BLaER1 treated with 17β-estradiol and CSF1 and Interleukin-3, amounts not matched to agents 10 nM and 100 nM (cell line): ENCODE measurements at regions not wholly inside any gene's neighbourhood (a gene's known extent, or its start where the extent isn't known, plus 50 kb on each side); places are given as distances from the start of the nearest gene placed in this dataset.
A peak's percentile ranks its signal among the peaks of the same experiment; 100 is the strongest.
"Not testable (repeated sequence)": the region's sequence is repeated elsewhere in the genome, so short reads cannot be mapped to it uniquely, and the experiment has no call there.

Source experiments
- H3K27ac ChIP-seq, 11 experiments: shearing (Covaris generic); formaldehyde crosslinking; 2 replicates each; pipeline ENCODE4 v1.8.1; 2022
- H3K27me3 ChIP-seq, 11 experiments: shearing (Covaris generic); formaldehyde crosslinking; 2 replicates each; pipeline ENCODE4 v1.8.1; 2022
- H3K36me3 ChIP-seq, 11 experiments: shearing (Covaris generic); formaldehyde crosslinking; 2 replicates each; pipeline ENCODE4 v1.8.1; 2022
- H3K4me1 ChIP-seq, 10 experiments: shearing (Covaris generic); formaldehyde crosslinking; 2 replicates each; pipeline ENCODE4 v1.8.1; 2022
- H3K4me2 ChIP-seq, 11 experiments: shearing (Covaris generic); formaldehyde crosslinking; 2 replicates each; pipeline ENCODE4 v1.8.1; 2022
- H3K4me3 ChIP-seq, 10 experiments: shearing (Covaris generic); formaldehyde crosslinking; 2 replicates each; pipeline ENCODE4 v1.8.1; 2022
- H3K9ac ChIP-seq, 11 experiments: shearing (Covaris generic); formaldehyde crosslinking; 2 replicates each; pipeline ENCODE4 v1.8.1; 2022
- H3K9me3 ChIP-seq, 11 experiments: shearing (Covaris generic); formaldehyde crosslinking; replicated peaks in 1 of 11; 2 replicates each; pipeline ENCODE4 v1.8.1; 2022
- H4K20me1 ChIP-seq, 11 experiments: shearing (Covaris generic); formaldehyde crosslinking; 2 replicates each; pipeline ENCODE4 v1.8.1; 2022
- Cebpa-rat ChIP-seq, 11 experiments: shearing (Covaris generic); IDR thresholded peaks; 2 replicates each; pipeline ENCODE4 v1.8.1; 2022

DNA sequence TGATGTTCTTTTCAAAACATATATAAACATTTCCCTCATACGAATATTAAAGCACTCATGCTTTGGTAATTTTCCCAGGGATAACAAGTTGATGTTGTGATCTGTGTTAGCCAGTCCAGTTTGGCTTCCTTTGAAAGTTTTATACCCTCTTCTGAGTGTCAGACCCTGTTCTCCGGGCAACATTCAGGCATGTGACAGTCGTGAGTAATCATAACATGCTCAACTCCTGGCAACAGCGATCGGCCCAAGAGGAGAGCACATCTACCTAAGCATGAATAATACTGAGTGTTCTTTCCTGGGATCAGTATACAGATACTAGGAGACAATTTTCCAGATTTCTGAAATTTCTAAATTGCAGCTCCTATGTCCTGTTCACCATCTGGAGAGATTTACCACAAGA, 1086.4 kb downstream of the CDH8 start:
- Histone ChIP-seq H3K27me3 (no peaks in the 10 kb centered on the region), H3K4me2 (no peak overlapping the region)

GRCh38 chr16:60945225-60945624, 1091.0 kb downstream of the CDH8 start:
- Histone ChIP-seq H4K20me1 (no peaks in the 10 kb centered on the region), H3K36me3 (no peaks in the 10 kb centered on the region), H3K9ac (no peak overlapping the region), H3K27me3 (no peaks in the 10 kb centered on the region), H3K4me3 (no peak overlapping the region), H3K27ac (no peak overlapping the region), H3K9me3 (no peaks in the 10 kb centered on the region), H3K4me1 (no peaks in the 10 kb centered on the region), H3K4me2 (no peak overlapping the region)
- no peak for TF ChIP-seq Cebpa-rat (IDR thresholded peaks at IDR 0.05)

More for the DNA sequence above, 1086.4 kb downstream of the CDH8 start:
- no peaks in the 10 kb centered on the region for H3K4me1 ChIP-seq
- H3K4me3 ChIP-seq = no peak overlapping the region
- TF ChIP-seq Cebpa-rat (IDR thresholded peaks at IDR 0.05) = no peak
- H3K9ac ChIP-seq = no peak overlapping the region
- H3K36me3 ChIP-seq = no peaks in the 10 kb centered on the region
- H4K20me1 ChIP-seq = no peaks in the 10 kb centered on the region
- no peak overlapping the region for H3K27ac ChIP-seq
- no peaks in the 10 kb centered on the region for H3K9me3 ChIP-seq

GRCh38 chr16:60936189-60936588, 1100.0 kb downstream of the CDH8 start:
- not testable (repeated sequence) for H3K36me3 ChIP-seq, H3K9ac ChIP-seq, H4K20me1 ChIP-seq, H3K9me3 ChIP-seq, H3K27me3 ChIP-seq, H3K27ac ChIP-seq, H3K4me3 ChIP-seq, H3K4me2 ChIP-seq, H3K4me1 ChIP-seq

- Histone ChIP-seq H3K27ac (no peak overlapping the region), H3K36me3 (no peaks in the 10 kb centered on the region), H3K4me3 (no peak overlapping the region), H3K4me2 (no peak overlapping the region), H3K9ac (no peak overlapping the region), H3K4me1 (no peaks in the 10 kb centered on the region), H3K9me3 (no peaks in the 10 kb centered on the region; a peak in 1 of 22 replicates), H3K27me3 (no peaks in the 10 kb centered on the region), H4K20me1 (no peaks in the 10 kb centered on the region)
- no peak for TF ChIP-seq Cebpa-rat (IDR thresholded peaks at IDR 0.05)
These were observed 1103.6 kb downstream of the CDH8 start for GRCh38 chr16:60932600-60932999.

DNA sequence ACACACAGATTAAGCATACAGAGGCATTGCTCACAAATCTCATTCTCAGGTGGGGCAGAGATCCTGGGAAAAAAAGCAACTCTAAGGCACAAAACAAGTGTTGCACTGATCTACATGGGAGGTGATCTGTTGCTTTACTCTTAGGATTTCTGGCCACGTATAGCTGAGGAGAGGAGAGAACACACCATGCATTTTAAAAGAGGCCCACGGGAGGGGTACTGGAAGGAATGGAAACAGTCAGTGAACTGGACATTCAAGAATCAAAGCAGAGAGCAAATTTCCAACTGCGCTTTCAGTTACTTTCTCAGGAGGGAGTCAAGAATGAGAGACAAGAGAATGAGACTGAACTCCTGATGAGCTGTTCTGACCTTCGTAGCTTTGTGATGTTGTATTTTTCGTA, 1105.9 kb downstream of the CDH8 start:
- Histone ChIP-seq H3K4me1 (no peaks in the 10 kb centered on the region), H3K9ac (no peak overlapping the region), H3K9me3 (no peaks in the 10 kb centered on the region), H4K20me1 (no peaks in the 10 kb centered on the region; a peak in 1 of 22 replicates), H3K4me3 (no peak overlapping the region), H3K4me2 (no peak overlapping the region), H3K27me3 (no peaks in the 10 kb centered on the region), H3K36me3 (no peaks in the 10 kb centered on the region), H3K27ac (no peak overlapping the region)
- TF ChIP-seq Cebpa-rat (IDR thresholded peaks at IDR 0.05) = no peak

DNA sequence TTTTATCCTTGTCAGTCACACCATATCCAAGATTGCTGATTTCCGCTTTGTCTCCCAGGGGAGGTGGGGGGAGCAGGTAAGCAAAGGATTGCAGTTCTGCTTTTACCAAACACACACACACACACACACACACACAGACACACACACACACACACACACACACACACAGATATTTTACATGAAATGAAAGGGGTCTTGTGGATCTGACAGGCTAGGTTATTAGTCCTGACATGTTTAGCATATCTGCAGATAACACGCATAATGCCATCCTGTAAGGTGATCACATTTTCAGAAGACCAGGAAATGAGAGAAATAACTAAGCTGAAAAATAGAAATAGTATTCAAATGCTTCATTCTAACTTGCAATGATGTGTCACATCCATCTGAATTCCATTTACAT, 1113.3 kb downstream of the CDH8 start:
- Histone ChIP-seq H3K4me1 (no peaks in the 10 kb centered on the region), H3K9ac (no peak overlapping the region), H3K27me3 (no peaks in the 10 kb centered on the region), H3K36me3 (no peaks in the 10 kb centered on the region), H3K4me2 (no peak overlapping the region), H3K9me3 (no peaks in the 10 kb centered on the region), H4K20me1 (no peaks in the 10 kb centered on the region; a peak in 1 of 22 replicates), H3K4me3 (no peak overlapping the region), H3K27ac (no peak overlapping the region)
- TF ChIP-seq Cebpa-rat (IDR thresholded peaks at IDR 0.05) = no peak

GRCh38 chr16:60914334-60914733, 1121.9 kb downstream of the CDH8 start:
- TF ChIP-seq Cebpa-rat (IDR thresholded peaks at IDR 0.05) = no peak
- Histone ChIP-seq H3K27ac (no peak overlapping the region), H3K4me2 (no peak overlapping the region), H3K4me3 (no peak overlapping the region), H3K36me3 (no peaks in the 10 kb centered on the region), H4K20me1 (no peaks in the 10 kb centered on the region), H3K27me3 (no peaks in the 10 kb centered on the region), H3K9me3 (no peaks in the 10 kb centered on the region), H3K9ac (no peak overlapping the region), H3K4me1 (no peaks in the 10 kb centered on the region)

GRCh38 chr16:60907645-60908044, 1128.6 kb downstream of the CDH8 start:
- Histone ChIP-seq H3K9ac (no peak overlapping the region), H3K4me1 (no peaks in the 10 kb centered on the region), H3K27ac (no peak overlapping the region), H3K4me2 (no peak overlapping the region), H3K36me3 (no peaks in the 10 kb centered on the region), H3K4me3 (no peak overlapping the region), H3K27me3 (no peaks in the 10 kb centered on the region), H4K20me1 (no peaks in the 10 kb centered on the region), H3K9me3 (no peaks in the 10 kb centered on the region)
- TF ChIP-seq Cebpa-rat (IDR thresholded peaks at IDR 0.05) = no peak

DNA sequence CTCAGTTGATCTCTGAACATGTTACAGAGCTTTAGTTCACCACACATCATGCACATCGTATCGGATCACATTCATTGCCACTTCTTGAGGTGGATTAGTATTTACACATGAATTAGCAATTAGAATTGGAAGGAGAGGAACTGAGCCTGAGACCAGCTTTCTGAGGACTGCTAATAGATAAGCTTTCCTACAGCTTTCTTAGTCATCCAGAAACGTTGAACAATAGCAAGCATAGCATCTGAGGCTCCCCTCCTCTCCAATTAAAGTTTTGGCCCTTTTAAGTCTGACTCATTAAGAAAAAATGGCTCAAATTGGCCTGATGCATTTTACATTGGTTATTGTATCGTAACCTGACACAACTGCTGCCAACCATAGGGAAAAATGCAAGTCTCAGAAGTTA, 1130.4 kb downstream of the CDH8 start:
- Histone ChIP-seq H4K20me1 (no peaks in the 10 kb centered on the region), H3K4me1 (no peaks in the 10 kb centered on the region), H3K27me3 (no peaks in the 10 kb centered on the region), H3K9me3 (no peaks in the 10 kb centered on the region), H3K4me3 (no peak overlapping the region), H3K27ac (no peak overlapping the region), H3K4me2 (no peak overlapping the region), H3K9ac (no peak overlapping the region), H3K36me3 (no peaks in the 10 kb centered on the region)
- TF ChIP-seq Cebpa-rat (IDR thresholded peaks at IDR 0.05) = no peak

DNA sequence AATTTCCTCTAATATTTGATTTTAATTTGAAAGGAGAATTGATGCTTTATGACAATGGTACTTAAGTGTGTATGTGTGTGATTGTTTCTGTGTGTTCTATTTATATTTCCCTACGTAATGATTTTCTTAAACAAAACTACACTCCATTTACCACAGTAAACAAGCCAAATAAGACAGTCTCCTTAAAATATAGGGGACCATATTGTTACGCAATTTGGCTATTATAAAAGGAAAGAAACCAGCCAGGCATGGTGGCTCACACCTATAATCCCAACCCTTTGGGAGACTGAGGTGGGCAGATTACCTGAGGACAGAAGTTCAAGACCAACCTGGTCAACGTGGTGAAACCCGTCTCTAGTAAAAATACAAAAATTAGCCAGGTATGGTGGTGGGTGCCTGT, 1134.1 kb downstream of the CDH8 start:
- Histone ChIP-seq H3K4me3 (no peak overlapping the region), H3K36me3 (no peaks in the 10 kb centered on the region), H3K27me3 (no peaks in the 10 kb centered on the region), H3K4me2 (no peak overlapping the region), H3K9ac (no peak overlapping the region), H4K20me1 (no peaks in the 10 kb centered on the region), H3K4me1 (no peaks in the 10 kb centered on the region), H3K9me3 (no peaks in the 10 kb centered on the region), H3K27ac (no peak overlapping the region)
- TF ChIP-seq Cebpa-rat (IDR thresholded peaks at IDR 0.05) = peak in 1 of 11 experiments; percentile 46; a peak in 2 of 22 replicates

GRCh38 chr16:60882816-60883215, 1153.4 kb downstream of the CDH8 start:
- no peak for TF ChIP-seq Cebpa-rat (IDR thresholded peaks at IDR 0.05)

More at GRCh38 chr16:60882816-60883215, 1153.4 kb downstream of the CDH8 start:
- Histone ChIP-seq H3K9me3 (no peaks in the 10 kb centered on the region), H3K9ac (no peak overlapping the region), H3K4me3 (no peak overlapping the region), H3K4me2 (no peak overlapping the region), H3K36me3 (no peaks in the 10 kb centered on the region), H3K27me3 (no peaks in the 10 kb centered on the region), H3K27ac (no peak overlapping the region), H4K20me1 (no peaks in the 10 kb centered on the region), H3K4me1 (no peaks in the 10 kb centered on the region)
